ENCODE measurements at regions not wholly inside any gene's neighbourhood (a gene's known extent, or its start where the extent isn't known, plus 50 kb on each side); places are given as distances from the start of the nearest gene placed in this dataset.

DNA sequence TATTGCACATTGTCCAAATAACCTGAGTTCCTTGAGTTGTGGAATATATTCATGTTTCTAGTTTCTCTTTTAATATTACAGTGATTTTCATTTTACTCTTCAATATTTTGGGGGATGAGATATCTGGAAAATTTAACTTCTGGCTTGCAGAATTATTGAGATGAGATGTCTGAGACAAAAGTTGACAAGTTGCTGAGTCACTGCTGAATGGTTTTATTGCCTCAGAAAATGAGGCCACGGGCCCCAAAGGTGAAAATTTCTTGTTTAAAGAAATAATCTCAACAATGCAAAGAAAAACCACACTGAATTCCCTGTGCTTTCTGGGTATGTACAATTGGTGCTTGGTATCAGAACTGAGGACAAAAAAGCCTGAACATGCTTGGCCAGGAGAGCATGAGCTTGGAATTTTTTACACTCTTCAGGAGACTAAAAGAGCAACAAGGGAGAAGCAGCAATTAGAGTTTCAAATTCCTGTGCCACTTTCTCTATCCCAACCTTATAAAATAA, 129.2 kb upstream of the TOM1L1 start:
- TF ChIP-seq, protein P1, sequence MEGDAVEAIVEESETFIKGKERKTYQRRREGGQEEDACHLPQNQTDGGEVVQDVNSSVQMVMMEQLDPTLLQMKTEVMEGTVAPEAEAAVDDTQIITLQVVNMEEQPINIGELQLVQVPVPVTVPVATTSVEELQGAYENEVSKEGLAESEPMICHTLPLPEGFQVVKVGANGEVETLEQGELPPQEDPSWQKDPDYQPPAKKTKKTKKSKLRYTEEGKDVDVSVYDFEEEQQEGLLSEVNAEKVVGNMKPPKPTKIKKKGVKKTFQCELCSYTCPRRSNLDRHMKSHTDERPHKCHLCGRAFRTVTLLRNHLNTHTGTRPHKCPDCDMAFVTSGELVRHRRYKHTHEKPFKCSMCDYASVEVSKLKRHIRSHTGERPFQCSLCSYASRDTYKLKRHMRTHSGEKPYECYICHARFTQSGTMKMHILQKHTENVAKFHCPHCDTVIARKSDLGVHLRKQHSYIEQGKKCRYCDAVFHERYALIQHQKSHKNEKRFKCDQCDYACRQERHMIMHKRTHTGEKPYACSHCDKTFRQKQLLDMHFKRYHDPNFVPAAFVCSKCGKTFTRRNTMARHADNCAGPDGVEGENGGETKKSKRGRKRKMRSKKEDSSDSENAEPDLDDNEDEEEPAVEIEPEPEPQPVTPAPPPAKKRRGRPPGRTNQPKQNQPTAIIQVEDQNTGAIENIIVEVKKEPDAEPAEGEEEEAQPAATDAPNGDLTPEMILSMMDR (IDR thresholded peaks at IDR 0.05) = no peak
- no peak for TF ChIP-seq EZH2phosphoT487 (IDR thresholded peaks at IDR 0.05)

All from neural progenitor cell (in vitro differentiated cells).